AG04450 (cell line): ENCODE measurements at regions not wholly inside any gene's neighbourhood (a gene's known extent, or its start where the extent isn't known, plus 50 kb on each side); places are given as distances from the start of the nearest gene placed in this dataset.
"Not testable (repeated sequence)": the region's sequence is repeated elsewhere in the genome, so short reads cannot be mapped to it uniquely, and the experiment has no call there.

Experiments used
- CTCF ChIA-PET: fragments of 300-600, 350-600 bp; formaldehyde crosslinking; extraction: SDS; loops from one replicate; lab custom pipeline; 2022; ENCODE audit warnings: antibody characterized with exemption, inconsistent platforms; lab: Charles Lee
- POLR2A ChIA-PET: fragments of 350-600 bp; formaldehyde crosslinking; extraction: SDS; loops from one replicate; lab custom pipeline; 2021; ENCODE audit warnings: antibody characterized with exemption, inconsistent platforms; lab: Yijun Ruan, JAX
- DNase-seq: peaks from one replicate; pipeline ENCODE4 v3.0.0-alpha.2; 2011; ENCODE audit warnings: low read depth, low spot score
- H3K27ac ChIP-seq: one replicate; pipeline ENCODE4 v1.5.1; 2012; ENCODE audit warnings: low read depth, low read length, control low read depth
- H3K27me3 ChIP-seq: one replicate; pipeline ENCODE4 v1.6.0; 2012; ENCODE audit warnings: low read length; ENCODE audit not compliant: control insufficient read depth, insufficient read depth
- H3K4me3 ChIP-seq: 2 replicates; pipeline ENCODE4 v1.5.1; 2011; ENCODE audit warnings: mild to moderate bottlenecking, low read depth, low read length, control low read depth
- H3K9me3 ChIP-seq: 2 replicates; pipeline ENCODE4 v1.5.1; 2012; ENCODE audit warnings: low read length; ENCODE audit not compliant: control insufficient read depth, insufficient read depth
- TF ChIP-seq, protein P1 (sequence below): IDR thresholded peaks from 2 replicates; pipeline ENCODE4 v1.5.1; 2011; ENCODE audit warnings: low read depth, low read length, control low read depth, inconsistent platforms

DNA sequence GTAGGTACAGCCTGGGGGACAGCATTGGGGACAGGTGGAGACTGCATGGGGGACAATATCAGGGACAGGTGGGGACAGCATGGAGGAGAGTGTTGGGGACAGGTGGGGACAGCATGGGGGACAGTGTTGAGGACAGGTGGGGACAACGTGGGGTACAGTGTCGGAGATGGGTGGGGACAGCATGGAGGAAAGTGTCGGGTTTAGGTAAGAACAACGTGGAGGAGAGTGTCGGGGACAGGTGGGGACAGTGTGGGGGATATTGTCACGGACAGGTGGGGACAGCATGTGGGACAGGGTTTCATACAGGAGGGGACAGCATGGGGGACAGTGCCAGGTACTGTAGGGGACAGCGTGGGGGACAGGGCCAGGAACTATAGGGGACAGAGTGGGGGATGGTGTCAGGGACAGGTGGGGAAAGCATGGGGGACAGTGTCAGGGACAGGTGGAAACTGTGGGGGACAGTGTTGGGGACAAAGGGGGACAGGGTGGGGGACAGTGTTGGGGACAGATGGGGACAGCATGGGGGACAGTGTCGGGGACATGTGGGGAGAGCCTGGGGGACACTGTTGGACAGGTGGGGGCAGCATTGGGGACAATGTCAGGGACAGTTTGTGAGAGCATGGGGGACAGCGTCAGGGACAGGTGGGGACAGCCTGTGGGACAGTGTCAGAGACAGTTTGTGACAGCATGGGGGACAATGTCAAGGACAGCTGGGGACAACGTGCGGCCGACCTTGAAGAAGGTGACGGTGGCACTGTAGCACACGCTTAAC is 213.1 kb downstream of the TMEM121 start:
- H3K9me3 ChIP-seq, result peaks cover 57% of the 10 kb centered on the region
- no peaks in the 10 kb centered on the region for H3K27me3 ChIP-seq
- no peak for DNase-seq
- ChIA-PET CTCF (no interaction called here), POLR2A (no interaction called here)
- TF ChIP-seq, protein P1, sequence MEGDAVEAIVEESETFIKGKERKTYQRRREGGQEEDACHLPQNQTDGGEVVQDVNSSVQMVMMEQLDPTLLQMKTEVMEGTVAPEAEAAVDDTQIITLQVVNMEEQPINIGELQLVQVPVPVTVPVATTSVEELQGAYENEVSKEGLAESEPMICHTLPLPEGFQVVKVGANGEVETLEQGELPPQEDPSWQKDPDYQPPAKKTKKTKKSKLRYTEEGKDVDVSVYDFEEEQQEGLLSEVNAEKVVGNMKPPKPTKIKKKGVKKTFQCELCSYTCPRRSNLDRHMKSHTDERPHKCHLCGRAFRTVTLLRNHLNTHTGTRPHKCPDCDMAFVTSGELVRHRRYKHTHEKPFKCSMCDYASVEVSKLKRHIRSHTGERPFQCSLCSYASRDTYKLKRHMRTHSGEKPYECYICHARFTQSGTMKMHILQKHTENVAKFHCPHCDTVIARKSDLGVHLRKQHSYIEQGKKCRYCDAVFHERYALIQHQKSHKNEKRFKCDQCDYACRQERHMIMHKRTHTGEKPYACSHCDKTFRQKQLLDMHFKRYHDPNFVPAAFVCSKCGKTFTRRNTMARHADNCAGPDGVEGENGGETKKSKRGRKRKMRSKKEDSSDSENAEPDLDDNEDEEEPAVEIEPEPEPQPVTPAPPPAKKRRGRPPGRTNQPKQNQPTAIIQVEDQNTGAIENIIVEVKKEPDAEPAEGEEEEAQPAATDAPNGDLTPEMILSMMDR, result no peak
- no peak overlapping the region for H3K4me3 ChIP-seq
- H3K27ac ChIP-seq, result no peak overlapping the region

DNA sequence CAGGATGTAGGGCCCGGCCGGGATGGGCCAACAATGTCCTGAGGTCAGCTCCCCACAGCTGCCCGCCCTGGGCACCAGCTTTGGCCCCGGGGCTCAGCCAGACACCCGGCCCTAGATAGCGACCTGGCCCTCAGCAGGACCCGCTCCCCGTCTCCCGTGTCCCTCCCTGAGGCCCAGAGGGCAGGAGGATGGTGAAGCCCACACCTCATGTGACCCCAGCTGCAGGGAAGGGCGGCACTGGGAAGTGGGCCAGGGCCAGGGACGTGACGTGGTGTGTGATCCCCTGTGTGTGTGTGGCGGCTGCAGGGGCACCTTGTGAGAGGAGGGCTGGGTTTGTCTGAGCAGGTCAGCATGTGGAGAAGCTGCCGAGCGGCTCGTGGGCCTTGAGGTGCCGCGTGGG is 213.9 kb downstream of the TMEM121 start:
- H3K4me3 ChIP-seq, POLR2A ChIA-PET, CTCF ChIA-PET, H3K27ac ChIP-seq, DNase-seq, H3K27me3 ChIP-seq: not testable (repeated sequence)
- H3K9me3 ChIP-seq, result peaks cover 61% of the 10 kb centered on the region

DNA sequence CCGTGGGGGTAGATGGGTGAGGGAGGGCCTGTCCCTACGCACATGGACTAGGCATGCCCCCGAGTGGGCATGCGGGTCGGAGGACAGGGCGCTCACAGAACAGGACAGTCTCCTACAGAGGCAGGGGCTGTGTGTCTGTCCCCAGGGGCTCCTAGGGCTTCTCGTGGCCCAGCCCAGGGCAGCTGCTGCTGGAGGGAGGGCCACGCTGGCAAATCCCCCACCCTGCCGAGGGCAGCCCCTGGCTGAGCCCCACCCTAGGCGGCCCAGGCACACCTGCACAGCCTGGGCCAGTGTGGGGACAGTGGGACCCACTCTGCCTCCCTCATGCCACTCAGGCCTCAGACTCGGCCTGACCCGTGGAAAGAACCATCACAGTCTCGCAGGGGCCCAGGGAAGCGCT is 214.6 kb downstream of the TMEM121 start:
- POLR2A ChIA-PET, result not testable (repeated sequence)

DNA sequence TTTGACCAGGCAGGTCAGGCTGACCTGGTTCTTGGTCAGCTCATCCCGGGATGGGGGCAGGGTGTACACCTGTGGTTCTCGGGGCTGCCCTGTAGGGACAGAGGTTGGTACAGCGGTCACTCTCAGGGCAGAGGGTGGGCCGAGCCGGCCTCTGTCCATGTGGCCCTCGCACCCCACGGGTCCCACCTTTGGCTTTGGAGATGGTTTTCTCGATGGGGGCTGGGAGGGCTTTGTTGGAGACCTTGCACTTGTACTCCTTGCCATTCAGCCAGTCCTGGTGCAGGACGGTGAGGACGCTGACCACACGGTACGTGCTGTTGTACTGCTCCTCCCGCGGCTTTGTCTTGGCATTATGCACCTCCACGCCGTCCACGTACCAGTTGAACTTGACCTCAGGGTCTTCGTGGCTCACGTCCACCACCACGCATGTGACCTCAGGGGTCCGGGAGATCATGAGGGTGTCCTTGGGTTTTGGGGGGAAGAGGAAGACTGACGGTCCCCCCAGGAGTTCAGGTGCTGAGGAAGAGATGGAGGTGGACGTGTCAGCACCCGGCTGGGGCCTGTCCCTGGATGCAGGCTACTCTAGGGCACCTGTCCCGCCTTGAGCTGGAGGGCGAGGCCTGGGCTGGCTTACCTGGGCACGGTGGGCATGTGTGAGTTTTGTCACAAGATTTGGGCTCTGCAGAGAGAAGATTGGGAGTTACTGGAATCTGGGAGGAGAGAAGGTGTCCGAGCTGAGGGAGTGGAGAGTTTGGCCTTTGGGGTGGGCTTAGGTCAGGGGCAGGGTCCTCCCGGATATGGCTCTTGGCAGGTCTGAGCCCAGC is 215.5 kb downstream of the TMEM121 start:
- H3K27me3 ChIP-seq, H3K4me3 ChIP-seq, H3K27ac ChIP-seq, CTCF ChIA-PET, POLR2A ChIA-PET, DNase-seq: not testable (repeated sequence)
- peaks cover 78% of the 10 kb centered on the region for H3K9me3 ChIP-seq

More for the DNA sequence above, 214.6 kb downstream of the TMEM121 start:
- H3K27ac ChIP-seq, CTCF ChIA-PET, DNase-seq, H3K4me3 ChIP-seq, H3K27me3 ChIP-seq: not testable (repeated sequence)
- H3K9me3 ChIP-seq, result peaks cover 68% of the 10 kb centered on the region

DNA sequence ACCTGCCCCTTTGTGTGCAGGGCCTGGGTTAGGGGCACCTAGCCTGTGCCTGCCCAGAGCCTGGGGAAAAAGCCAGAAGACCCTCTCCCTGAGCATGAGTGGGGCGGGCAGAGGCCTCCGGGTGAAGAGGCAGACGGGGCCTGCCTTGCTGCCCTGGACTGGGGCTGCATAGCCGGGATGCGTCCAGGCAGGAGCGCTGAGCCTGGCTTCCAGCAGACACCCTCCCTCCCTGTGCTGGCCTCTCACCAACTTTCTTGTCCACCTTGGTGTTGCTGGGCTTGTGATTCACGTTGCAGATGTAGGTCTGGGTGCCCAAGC is 216.1 kb downstream of the TMEM121 start:
- H3K27me3 ChIP-seq, result no peaks in the 10 kb centered on the region
- CTCF ChIA-PET, result no interaction called here
- TF ChIP-seq, protein P1, result no peak
- H3K4me3 ChIP-seq, result no peak overlapping the region
- no peak overlapping the region for H3K27ac ChIP-seq
- DNase-seq, result no peak
- H3K9me3 ChIP-seq, result peaks cover 80% of the 10 kb centered on the region
- POLR2A ChIA-PET, result no interaction called here

DNA sequence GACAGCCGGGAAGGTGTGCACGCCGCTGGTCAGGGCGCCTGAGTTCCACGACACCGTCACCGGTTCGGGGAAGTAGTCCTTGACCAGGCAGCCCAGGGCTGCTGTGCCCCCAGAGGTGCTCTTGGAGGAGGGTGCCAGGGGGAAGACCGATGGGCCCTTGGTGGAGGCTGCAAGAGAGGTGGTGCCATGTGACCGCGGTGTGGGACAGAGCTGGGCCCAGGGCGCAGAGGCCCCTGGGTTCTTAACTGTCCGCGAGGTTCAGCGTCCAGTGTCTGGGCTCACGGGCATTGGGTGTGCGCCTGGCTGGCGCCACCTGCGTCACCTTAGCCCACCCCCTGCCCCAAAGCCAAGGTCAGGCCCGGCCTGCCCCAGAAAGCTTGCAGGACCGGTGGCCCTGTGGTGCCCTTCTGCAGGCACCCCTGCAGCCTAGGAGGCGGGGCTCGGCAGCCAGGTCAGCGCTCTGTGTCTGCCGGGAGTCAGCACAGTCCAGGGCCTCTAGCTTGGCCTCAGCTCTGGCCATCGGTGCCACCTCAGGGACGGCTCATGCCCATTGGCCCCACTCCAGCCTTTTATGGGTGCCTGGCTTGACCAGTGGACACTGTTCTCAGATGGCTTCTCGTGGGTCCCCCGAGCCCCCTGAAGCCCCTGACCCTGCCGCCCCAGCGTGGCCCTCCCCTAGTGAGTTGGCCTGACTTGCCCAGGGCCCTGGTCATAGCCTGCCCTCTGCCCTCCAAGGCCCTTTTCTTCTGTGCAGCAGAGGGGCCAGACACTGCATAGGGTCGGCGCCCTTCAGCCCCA is 216.7 kb downstream of the TMEM121 start:
- H3K27ac ChIP-seq, H3K27me3 ChIP-seq, DNase-seq, CTCF ChIA-PET, POLR2A ChIA-PET, H3K4me3 ChIP-seq: not testable (repeated sequence)
- peaks cover 80% of the 10 kb centered on the region for H3K9me3 ChIP-seq

DNA sequence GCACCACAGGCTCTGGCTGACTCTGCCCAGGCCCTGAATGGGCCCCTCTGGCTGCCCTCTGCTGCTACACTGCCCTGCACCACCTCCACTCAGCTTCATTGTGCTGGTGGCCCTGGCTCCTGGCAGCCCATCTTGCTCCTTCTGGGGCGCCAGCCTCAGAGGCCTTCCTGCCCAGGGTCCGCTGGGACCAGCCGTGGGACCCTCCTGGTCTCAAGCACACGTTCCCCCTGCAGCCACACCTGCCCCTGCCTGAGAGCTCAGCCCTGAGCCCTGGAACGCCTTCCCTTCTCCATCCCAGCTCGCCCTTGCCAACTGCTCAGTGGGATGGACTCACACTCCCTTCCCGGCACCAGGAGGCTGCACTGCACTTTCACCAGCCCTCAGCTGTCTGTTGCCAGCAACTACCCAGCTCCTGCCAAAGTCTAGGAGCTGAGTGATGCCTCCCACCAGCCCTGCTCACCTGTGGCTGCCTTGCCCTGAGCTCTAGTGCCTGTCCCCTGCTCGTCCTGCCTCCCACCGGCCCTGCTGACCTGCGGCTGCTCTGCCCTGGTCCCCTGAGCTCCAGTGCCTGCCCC is 217.9 kb downstream of the TMEM121 start:
- POLR2A ChIA-PET, CTCF ChIA-PET, H3K27ac ChIP-seq, H3K4me3 ChIP-seq, DNase-seq, H3K27me3 ChIP-seq: not testable (repeated sequence)
- peaks cover 78% of the 10 kb centered on the region for H3K9me3 ChIP-seq
